Body of pancreas (tissue), 4 donors: ENCODE measurements at regions not wholly inside any gene's neighbourhood (a gene's known extent, or its start where the extent isn't known, plus 50 kb on each side); places are given as distances from the start of the nearest gene placed in this dataset.
"Not testable (repeated sequence)": the region's sequence is repeated elsewhere in the genome, so short reads cannot be mapped to it uniquely, and the experiment has no call there.

Experiments
- ATAC-seq: fragments of 150-250 bp; one replicate; pipeline ENCODE4 v1.9.1; 2016
- DNase-seq, 4 donors: peaks; one replicate each; pipeline ENCODE4 v3.0.0-alpha.2; 2019
- H3K27ac ChIP-seq, 4 donors: fragments of 200-600 bp; sonication (generic); 1 replicate in 3 of 4; 2 replicates in 1 of 4; pipeline versions ENCODE4 v1.5.1 to v1.6.1; 2016 to 2019; ENCODE audit warnings: mild to moderate bottlenecking in 1 of 4, mixed read lengths in 1 of 4, moderate library complexity in 1 of 4
- H3K27me3 ChIP-seq, 2 donors: fragments of 200-600 bp; sonication (generic); one replicate each; pipeline ENCODE4 v1.6.0; 2016; ENCODE audit warnings: mild to moderate bottlenecking in 1 of 2
- H3K36me3 ChIP-seq, 2 donors: fragments of 200-600 bp; sonication (generic); replicated peaks in 1 of 2; 2 replicates each; pipeline ENCODE4 v1.5.1; 2016; ENCODE audit warnings: low read depth in 2 of 2; ENCODE audit not compliant: insufficient read depth in 1 of 2
- H3K4me1 ChIP-seq: fragments of 200-600 bp; sonication (generic); one replicate; pipeline ENCODE4 v1.6.0; 2016
- H3K4me3 ChIP-seq, 2 donors: fragments of 200-600 bp; sonication (generic); 1 replicate in 1 of 2; 2 replicates in 1 of 2; pipeline ENCODE4 v1.5.1; 2016 to 2019
- H3K9me3 ChIP-seq, 3 donors: fragments of 200-600 bp; sonication (generic); 1 replicate in 2 of 3; 2 replicates in 1 of 3; pipeline ENCODE4 v1.5.1; 2016
- POLR2A ChIP-seq, 3 donors: fragments of 450-650 bp; IDR thresholded peaks; one replicate each; pipeline ENCODE4 v1.6.1; 2016; ENCODE audit warnings: antibody characterized with exemption in 3 of 3, mild to moderate bottlenecking in 2 of 3
- WGBS, 2 donors: methylation state at CpG; one replicate each; pipeline ENCODE4 v1.1.5; 2017; 5-methylcytosine and 5-hydroxymethylcytosine counted together
- intact Hi-C: fragments of 100-400 bp; cut with DNase I; formaldehyde crosslinking; loops from one replicate; pipeline ENCODE4 v1.15.1; 2023
- TF ChIP-seq, protein P1 (sequence below), 7 experiments: fragments of 450-650 bp in 4 of 7; fragments of 200-600 bp in 3 of 7; sonication (generic) in 3 of 7; IDR thresholded peaks; one replicate each; pipeline ENCODE4 v1.5.1; 2016 to 2019; ENCODE audit warnings: antibody characterized with exemption in 7 of 7

DNA sequence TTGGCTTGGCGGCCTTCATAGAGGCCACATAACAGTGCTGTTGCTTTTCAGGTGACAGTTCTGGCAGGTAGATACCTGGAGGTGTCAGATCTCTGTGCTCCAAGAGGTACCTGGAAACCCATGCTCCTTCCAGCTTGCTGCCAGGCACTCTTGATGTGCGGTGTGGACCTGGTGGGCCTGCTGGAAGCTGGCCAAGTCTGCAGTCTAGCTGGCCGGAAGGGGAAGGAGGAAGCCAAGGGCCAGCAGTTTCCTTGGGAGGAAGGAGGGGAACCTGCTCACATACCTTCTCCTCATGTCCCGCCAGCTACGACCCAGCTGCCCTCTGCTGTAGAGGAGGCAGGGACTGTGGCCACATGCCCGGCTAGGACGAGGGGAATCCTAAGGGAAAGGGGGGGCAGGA, 166.4 kb upstream of the AJAP1 start:
- Histone ChIP-seq H3K4me1 (no peaks in the 10 kb centered on the region), H3K9me3 (no peaks in the 10 kb centered on the region), H3K4me3 (no peak overlapping the region), H3K36me3 (no peaks in the 10 kb centered on the region), H3K27me3 (no peaks in the 10 kb centered on the region), H3K27ac (no peak overlapping the region)
- TF ChIP-seq, protein P1, sequence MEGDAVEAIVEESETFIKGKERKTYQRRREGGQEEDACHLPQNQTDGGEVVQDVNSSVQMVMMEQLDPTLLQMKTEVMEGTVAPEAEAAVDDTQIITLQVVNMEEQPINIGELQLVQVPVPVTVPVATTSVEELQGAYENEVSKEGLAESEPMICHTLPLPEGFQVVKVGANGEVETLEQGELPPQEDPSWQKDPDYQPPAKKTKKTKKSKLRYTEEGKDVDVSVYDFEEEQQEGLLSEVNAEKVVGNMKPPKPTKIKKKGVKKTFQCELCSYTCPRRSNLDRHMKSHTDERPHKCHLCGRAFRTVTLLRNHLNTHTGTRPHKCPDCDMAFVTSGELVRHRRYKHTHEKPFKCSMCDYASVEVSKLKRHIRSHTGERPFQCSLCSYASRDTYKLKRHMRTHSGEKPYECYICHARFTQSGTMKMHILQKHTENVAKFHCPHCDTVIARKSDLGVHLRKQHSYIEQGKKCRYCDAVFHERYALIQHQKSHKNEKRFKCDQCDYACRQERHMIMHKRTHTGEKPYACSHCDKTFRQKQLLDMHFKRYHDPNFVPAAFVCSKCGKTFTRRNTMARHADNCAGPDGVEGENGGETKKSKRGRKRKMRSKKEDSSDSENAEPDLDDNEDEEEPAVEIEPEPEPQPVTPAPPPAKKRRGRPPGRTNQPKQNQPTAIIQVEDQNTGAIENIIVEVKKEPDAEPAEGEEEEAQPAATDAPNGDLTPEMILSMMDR (IDR thresholded peaks at IDR 0.05): no peak
- no peak for TF ChIP-seq POLR2A (IDR thresholded peaks at IDR 0.05)
- ATAC-seq (no peak), DNase-seq (no peak)
- WGBS, 2 donors: 46 to 49% methylated on average over 7 of the region's 7 CpGs
- intact Hi-C loops: no loop called here

DNA sequence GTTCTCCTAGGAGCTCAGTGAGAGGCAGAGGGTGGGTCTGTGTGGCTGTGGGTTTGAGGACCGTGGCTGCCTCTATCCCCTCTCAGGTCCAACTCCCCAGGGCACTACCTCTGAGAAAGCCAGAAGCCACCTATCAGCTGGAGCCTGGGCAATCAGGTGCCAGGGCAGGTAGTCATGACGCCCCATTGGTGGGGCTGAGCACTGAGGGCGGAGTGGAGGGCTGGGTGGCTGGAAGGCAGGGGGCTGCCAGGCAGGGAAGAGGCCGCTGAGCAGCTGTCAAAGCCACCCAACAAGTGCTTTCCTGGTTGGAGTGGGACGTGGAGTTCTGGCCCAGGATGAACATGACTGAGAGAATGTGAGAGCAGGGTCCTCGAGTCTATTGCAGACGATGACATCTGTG, 164.9 kb upstream of the AJAP1 start:
- intact Hi-C loops: no loop called here
- Histone ChIP-seq H3K27me3 (no peaks in the 10 kb centered on the region), H3K9me3 (no peaks in the 10 kb centered on the region), H3K27ac (no peak overlapping the region), H3K4me1 (no peaks in the 10 kb centered on the region), H3K36me3 (no peaks in the 10 kb centered on the region), H3K4me3 (no peak overlapping the region)
- 51 to 54% methylated on average over 7 of the region's 7 CpGs for WGBS, 2 donors
- DNase-seq (no peak), ATAC-seq (no peak)
- TF ChIP-seq, protein P1 (IDR thresholded peaks at IDR 0.05): no peak
- TF ChIP-seq POLR2A (IDR thresholded peaks at IDR 0.05): no peak

DNA sequence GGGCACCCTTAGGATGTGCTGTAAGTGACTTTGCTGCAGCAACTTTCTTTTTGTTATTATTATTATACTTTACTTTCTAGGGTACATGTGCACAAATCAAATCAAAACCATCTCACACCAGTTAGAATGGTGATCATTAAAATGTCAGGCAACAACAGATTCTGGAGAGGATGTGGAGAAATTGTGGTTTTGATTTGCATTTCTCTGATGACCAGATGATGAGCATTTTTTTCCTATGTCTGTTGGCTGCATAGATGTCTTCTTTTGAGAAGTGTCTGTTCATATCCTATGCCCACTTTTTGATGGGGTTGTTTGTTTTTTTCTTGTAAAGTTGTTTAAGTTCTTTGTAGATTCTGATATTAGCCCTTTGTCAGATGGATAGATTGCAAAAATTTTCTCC, 164.4 kb upstream of the AJAP1 start:
- H3K27ac ChIP-seq, H3K4me3 ChIP-seq, ATAC-seq, H3K27me3 ChIP-seq, H3K4me1 ChIP-seq, H3K9me3 ChIP-seq, intact Hi-C loops, DNase-seq, H3K36me3 ChIP-seq: not testable (repeated sequence)

DNA sequence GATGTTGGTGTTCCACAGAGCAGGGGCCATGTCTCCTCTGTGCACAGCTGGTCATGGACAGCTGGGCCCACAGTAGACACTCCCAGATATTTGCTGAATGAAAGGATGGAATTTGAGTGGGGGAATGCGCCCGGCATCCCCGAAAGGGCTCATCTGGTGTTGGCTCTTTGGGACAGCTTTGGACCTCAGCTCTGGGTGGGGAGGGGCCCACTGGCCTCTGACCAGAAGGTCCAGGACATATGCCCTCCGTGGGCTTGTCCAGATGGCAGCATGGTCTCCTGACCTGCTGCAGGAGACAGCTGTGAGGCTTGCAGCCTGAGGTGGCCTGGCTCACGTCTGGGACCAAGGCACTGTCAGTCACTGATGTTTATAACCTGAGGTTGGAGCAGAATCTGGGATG, 160.4 kb upstream of the AJAP1 start:
- no peak for TF ChIP-seq POLR2A (IDR thresholded peaks at IDR 0.05)
- TF ChIP-seq, protein P1 (IDR thresholded peaks at IDR 0.05): no peak
- no peaks in the 10 kb centered on the region for H3K36me3 ChIP-seq
- ATAC-seq: no peak
- WGBS, 2 donors: 55 to 82% methylated on average over 3 to 5 of the region's 5 CpGs
- H3K27ac ChIP-seq: no peak overlapping the region
- H3K4me1 ChIP-seq: no peaks in the 10 kb centered on the region
- H3K27me3 ChIP-seq: no peaks in the 10 kb centered on the region
- DNase-seq: no peak
- H3K4me3 ChIP-seq: no peak overlapping the region
- H3K9me3 ChIP-seq: no peaks in the 10 kb centered on the region
- intact Hi-C loops: no loop called here

DNA sequence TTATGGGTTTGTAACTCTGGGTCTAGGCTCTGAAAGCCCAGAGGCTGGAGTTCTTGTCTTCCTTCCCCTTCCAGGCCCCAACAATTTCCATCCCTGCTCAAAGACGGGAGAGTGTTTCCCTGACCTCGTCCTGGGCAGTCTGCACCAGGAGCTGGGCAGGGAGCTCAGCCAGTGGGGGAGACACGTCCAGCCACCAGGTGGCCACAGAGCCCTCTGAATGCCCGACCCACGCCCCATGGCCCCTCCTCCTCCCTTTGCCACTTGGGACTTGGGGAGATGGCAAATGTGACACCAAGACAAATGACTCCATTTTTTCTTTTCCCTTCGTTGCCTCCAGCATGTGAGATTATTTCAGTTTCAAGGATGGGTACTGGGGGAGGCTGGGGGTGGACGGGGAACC, 159.9 kb upstream of the AJAP1 start:
- DNase-seq (peak; percentile 33 to 59 (median 38)), ATAC-seq (peak; percentile 56)
- H3K4me3 ChIP-seq: no peak overlapping the region
- 8 to 12% methylated on average over 7 of the region's 7 CpGs for WGBS, 2 donors
- TF ChIP-seq, protein P1 (IDR thresholded peaks at IDR 0.05): peak in 6 of 7 experiments; percentile 21 to 58 (median 45)
- no peak for TF ChIP-seq POLR2A (IDR thresholded peaks at IDR 0.05)
- no peaks in the 10 kb centered on the region for H3K9me3 ChIP-seq
- H3K4me1 ChIP-seq: no peaks in the 10 kb centered on the region
- no peaks in the 10 kb centered on the region for H3K27me3 ChIP-seq
- intact Hi-C loops: no loop called here
- H3K36me3 ChIP-seq: no peaks in the 10 kb centered on the region
- no peak overlapping the region for H3K27ac ChIP-seq
